ENCODE measurements at regions not wholly inside any gene's neighbourhood (a gene's known extent, or its start where the extent isn't known, plus 50 kb on each side); places are given as distances from the start of the nearest gene placed in this dataset.

DNA sequence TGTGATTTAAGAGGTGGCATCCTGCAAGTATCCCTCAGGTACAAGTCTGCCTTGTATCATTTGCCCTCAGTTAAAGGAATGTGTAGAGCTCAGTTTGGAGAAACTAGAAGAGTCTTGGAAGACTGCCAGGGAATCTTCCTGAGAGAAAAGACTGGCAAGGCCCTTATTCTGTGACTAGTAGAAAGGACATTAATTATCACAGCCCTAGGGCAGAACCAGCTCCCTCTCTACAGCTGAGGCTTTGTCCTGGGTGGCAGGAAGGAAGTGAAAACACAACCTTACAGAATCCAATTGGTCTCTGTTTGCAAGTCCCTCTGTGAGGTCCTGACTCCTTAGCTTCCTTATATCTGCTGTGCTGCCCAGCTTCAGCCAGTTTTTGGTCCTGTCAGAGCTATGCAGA is 385.9 kb upstream of the CYRIA start:
- TF ChIP-seq, protein P1, sequence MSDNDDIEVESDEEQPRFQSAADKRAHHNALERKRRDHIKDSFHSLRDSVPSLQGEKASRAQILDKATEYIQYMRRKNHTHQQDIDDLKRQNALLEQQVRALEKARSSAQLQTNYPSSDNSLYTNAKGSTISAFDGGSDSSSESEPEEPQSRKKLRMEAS (IDR thresholded peaks at IDR 0.05; ENCODE audit: low read depth, low read length): no peak
- TF ChIP-seq POLR2A (IDR thresholded peaks at IDR 0.05; ENCODE audit: extremely low read depth, insufficient read length): no peak
- TF ChIP-seq, protein P2, sequence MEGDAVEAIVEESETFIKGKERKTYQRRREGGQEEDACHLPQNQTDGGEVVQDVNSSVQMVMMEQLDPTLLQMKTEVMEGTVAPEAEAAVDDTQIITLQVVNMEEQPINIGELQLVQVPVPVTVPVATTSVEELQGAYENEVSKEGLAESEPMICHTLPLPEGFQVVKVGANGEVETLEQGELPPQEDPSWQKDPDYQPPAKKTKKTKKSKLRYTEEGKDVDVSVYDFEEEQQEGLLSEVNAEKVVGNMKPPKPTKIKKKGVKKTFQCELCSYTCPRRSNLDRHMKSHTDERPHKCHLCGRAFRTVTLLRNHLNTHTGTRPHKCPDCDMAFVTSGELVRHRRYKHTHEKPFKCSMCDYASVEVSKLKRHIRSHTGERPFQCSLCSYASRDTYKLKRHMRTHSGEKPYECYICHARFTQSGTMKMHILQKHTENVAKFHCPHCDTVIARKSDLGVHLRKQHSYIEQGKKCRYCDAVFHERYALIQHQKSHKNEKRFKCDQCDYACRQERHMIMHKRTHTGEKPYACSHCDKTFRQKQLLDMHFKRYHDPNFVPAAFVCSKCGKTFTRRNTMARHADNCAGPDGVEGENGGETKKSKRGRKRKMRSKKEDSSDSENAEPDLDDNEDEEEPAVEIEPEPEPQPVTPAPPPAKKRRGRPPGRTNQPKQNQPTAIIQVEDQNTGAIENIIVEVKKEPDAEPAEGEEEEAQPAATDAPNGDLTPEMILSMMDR (IDR thresholded peaks at IDR 0.05; ENCODE audit: low read depth, low read length): no peak
